ENCODE measurements at regions not wholly inside any gene's neighbourhood (a gene's known extent, or its start where the extent isn't known, plus 50 kb on each side); places are given as distances from the start of the nearest gene placed in this dataset.
A peak's percentile ranks its signal among the peaks of the same experiment; 100 is the strongest.

DNA sequence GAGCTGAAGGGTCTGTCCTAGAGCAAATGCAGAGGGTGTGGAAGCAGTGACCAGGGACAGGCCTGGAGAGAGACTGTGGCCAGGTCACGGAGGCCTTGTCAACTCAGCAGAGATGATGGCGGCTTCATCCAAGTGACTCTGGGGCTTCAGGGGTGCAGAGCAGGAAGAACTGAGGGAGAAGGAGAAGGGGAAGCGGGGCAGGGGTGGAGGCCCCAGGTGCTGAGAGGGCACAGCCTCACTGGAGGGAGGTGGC lies 299.1 kb downstream of the ZNF536 start:
- no peak overlapping the region for H3K4me3 ChIP-seq (ENCODE audit: low read depth, low read length)
- in situ Hi-C loops (cut with HindIII; ENCODE audit: low sequenced_read_pairs), result loop anchor here (25.0 kb wide), 1 partner anchor 1716 kb away; no protein-coding TSS in a partner anchor
- TF ChIP-seq, protein P1, sequence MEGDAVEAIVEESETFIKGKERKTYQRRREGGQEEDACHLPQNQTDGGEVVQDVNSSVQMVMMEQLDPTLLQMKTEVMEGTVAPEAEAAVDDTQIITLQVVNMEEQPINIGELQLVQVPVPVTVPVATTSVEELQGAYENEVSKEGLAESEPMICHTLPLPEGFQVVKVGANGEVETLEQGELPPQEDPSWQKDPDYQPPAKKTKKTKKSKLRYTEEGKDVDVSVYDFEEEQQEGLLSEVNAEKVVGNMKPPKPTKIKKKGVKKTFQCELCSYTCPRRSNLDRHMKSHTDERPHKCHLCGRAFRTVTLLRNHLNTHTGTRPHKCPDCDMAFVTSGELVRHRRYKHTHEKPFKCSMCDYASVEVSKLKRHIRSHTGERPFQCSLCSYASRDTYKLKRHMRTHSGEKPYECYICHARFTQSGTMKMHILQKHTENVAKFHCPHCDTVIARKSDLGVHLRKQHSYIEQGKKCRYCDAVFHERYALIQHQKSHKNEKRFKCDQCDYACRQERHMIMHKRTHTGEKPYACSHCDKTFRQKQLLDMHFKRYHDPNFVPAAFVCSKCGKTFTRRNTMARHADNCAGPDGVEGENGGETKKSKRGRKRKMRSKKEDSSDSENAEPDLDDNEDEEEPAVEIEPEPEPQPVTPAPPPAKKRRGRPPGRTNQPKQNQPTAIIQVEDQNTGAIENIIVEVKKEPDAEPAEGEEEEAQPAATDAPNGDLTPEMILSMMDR (IDR thresholded peaks at IDR 0.05; ENCODE audit: low read depth, low read length, missing control alignments), result no peak
- DNase-seq (ENCODE audit: low read depth), result no peak

- TF ChIP-seq, protein P1 (IDR thresholded peaks at IDR 0.05; ENCODE audit: low read depth, low read length, missing control alignments), result no peak
- DNase-seq (ENCODE audit: low read depth), result no peak
- H3K4me3 ChIP-seq (ENCODE audit: low read depth, low read length), result no peak overlapping the region
- in situ Hi-C loops (cut with HindIII; ENCODE audit: low sequenced_read_pairs), result loop anchor here (25.0 kb wide), 1 partner anchor 1717 kb away; no protein-coding TSS in a partner anchor
Measured at GRCh38 chr19:30670562-30671366, 298.6 kb downstream of the ZNF536 start.

GRCh38 chr19:30670011-30670329 lies 297.8 kb downstream of the ZNF536 start:
- no peak overlapping the region for H3K4me3 ChIP-seq (ENCODE audit: low read depth, low read length)
- in situ Hi-C loops (cut with HindIII; ENCODE audit: low sequenced_read_pairs), result loop anchor here (25.0 kb wide), 1 partner anchor 1717 kb away; no protein-coding TSS in a partner anchor
- DNase-seq (ENCODE audit: low read depth), result no peak
- TF ChIP-seq, protein P1 (IDR thresholded peaks at IDR 0.05; ENCODE audit: low read depth, low read length, missing control alignments), result no peak

GRCh38 chr19:30669329-30670010 lies 297.3 kb downstream of the ZNF536 start:
- TF ChIP-seq, protein P1 (IDR thresholded peaks at IDR 0.05; ENCODE audit: low read depth, low read length, missing control alignments), result peak; percentile 83
- H3K4me3 ChIP-seq (ENCODE audit: low read depth, low read length), result no peak overlapping the region
- in situ Hi-C loops (cut with HindIII; ENCODE audit: low sequenced_read_pairs), result loop anchor here (25.0 kb wide), 1 partner anchor 1718 kb away; no protein-coding TSS in a partner anchor
- DNase-seq (ENCODE audit: low read depth), result no peak

DNA sequence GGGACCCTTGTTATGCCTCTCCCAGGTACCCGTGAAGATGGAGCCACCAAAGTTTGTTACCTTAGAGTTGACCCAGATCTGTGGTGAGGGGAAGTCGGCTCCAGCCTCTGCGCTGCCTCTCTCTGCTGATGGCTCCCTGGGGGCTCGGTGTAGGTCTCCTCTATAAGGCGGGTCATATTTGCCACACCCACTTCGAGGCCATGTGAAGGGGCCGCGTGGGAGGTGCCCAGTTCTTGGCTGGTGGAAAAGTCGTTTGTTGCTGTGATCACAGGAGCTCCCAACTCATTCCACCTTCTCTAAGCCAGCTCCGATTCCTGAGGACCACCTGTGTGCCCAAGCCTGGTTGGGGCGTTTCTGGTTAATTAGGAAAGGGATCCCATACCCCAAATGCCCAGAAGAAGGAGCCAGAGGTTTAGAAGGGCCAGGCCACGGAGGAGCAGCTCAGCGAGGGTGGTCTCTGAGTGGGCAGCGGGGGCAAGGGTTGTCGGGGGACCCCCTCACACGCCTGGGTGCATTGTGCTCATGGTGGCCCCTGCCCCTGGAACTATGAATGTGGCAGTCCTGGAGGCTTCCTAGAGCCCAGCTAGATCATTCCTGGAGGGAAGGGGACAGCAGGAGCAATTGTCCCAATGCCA lies 296.5 kb downstream of the ZNF536 start:
- H3K4me3 ChIP-seq (ENCODE audit: low read depth, low read length), result no peak overlapping the region
- in situ Hi-C loops (cut with HindIII; ENCODE audit: low sequenced_read_pairs), result loop anchor here (25.0 kb wide), 1 partner anchor 1719 kb away; no protein-coding TSS in a partner anchor
- TF ChIP-seq, protein P1 (IDR thresholded peaks at IDR 0.05; ENCODE audit: low read depth, low read length, missing control alignments), result no peak
- DNase-seq (ENCODE audit: low read depth), result no peak

GRCh38 chr19:30667746-30668145 lies 295.6 kb downstream of the ZNF536 start:
- TF ChIP-seq, protein P1 (IDR thresholded peaks at IDR 0.05; ENCODE audit: low read depth, low read length, missing control alignments), result no peak
- H3K4me3 ChIP-seq (ENCODE audit: low read depth, low read length), result no peak overlapping the region
- in situ Hi-C loops (cut with HindIII; ENCODE audit: low sequenced_read_pairs), result loop anchor here (25.0 kb wide), 1 partner anchor 1720 kb away; no protein-coding TSS in a partner anchor
- DNase-seq (ENCODE audit: low read depth), result no peak

All from astrocyte of the cerebellum (primary cell).